ENCODE measurements at regions not wholly inside any gene's neighbourhood (a gene's known extent, or its start where the extent isn't known, plus 50 kb on each side); places are given as distances from the start of the nearest gene placed in this dataset.

GRCh38 chr6:170188571-170189001 is 102.3 kb downstream of the DLL1 start:
- Histone ChIP-seq H3K4me1 (no peaks in the 10 kb centered on the region), H3K36me3 (ENCODE audit: control insufficient read depth, insufficient read depth, low read length) (no peaks in the 10 kb centered on the region), H3K4me3 (ENCODE audit: low read depth, low read length) (no peak overlapping the region), H3K27me3 (ENCODE audit: control insufficient read depth, insufficient read depth, low read length) (no peaks in the 10 kb centered on the region), H3K4me2 (ENCODE audit: low read length) (no peak overlapping the region), H3K27ac (no peak overlapping the region), H3K9me3 (ENCODE audit: control insufficient read depth, low read length) (no peaks in the 10 kb centered on the region), H3K79me2 (no peaks in the 10 kb centered on the region), H3K9ac (no peak overlapping the region), H2AFZ (no peak overlapping the region)
- no peak for TF ChIP-seq CTCF (IDR thresholded peaks at IDR 0.05)

- TF ChIP-seq CTCF (IDR thresholded peaks at IDR 0.05): no peak
- Histone ChIP-seq H3K27me3 (ENCODE audit: control insufficient read depth, insufficient read depth, low read length) (no peaks in the 10 kb centered on the region), H3K9ac (no peak overlapping the region), H3K4me2 (ENCODE audit: low read length) (no peak overlapping the region), H3K79me2 (no peaks in the 10 kb centered on the region), H3K27ac (no peak overlapping the region), H3K4me1 (no peaks in the 10 kb centered on the region), H3K9me3 (ENCODE audit: control insufficient read depth, low read length) (no peaks in the 10 kb centered on the region), H3K4me3 (ENCODE audit: low read depth, low read length) (no peak overlapping the region), H3K36me3 (ENCODE audit: control insufficient read depth, insufficient read depth, low read length) (no peaks in the 10 kb centered on the region), H2AFZ (no peak overlapping the region)
Measured at GRCh38 chr6:170187669-170188566, 103.0 kb downstream of the DLL1 start.

- Histone ChIP-seq H3K36me3 (ENCODE audit: control insufficient read depth, insufficient read depth, low read length) (no peaks in the 10 kb centered on the region), H3K79me2 (no peaks in the 10 kb centered on the region), H3K27ac (no peak overlapping the region), H3K4me2 (ENCODE audit: low read length) (no peak overlapping the region), H3K9ac (no peak overlapping the region), H3K27me3 (ENCODE audit: control insufficient read depth, insufficient read depth, low read length) (no peaks in the 10 kb centered on the region), H3K4me3 (ENCODE audit: low read depth, low read length) (no peak overlapping the region), H3K4me1 (no peaks in the 10 kb centered on the region), H3K9me3 (ENCODE audit: control insufficient read depth, low read length) (no peaks in the 10 kb centered on the region), H2AFZ (no peak overlapping the region)
- TF ChIP-seq CTCF (IDR thresholded peaks at IDR 0.05): no peak
Measured at GRCh38 chr6:170186941-170187668, 103.8 kb downstream of the DLL1 start.

GRCh38 chr6:170186006-170186935 is 104.6 kb downstream of the DLL1 start:
- Histone ChIP-seq H3K4me2 (ENCODE audit: low read length) (no peak overlapping the region), H3K4me3 (ENCODE audit: low read depth, low read length) (no peak overlapping the region), H3K27ac (no peak overlapping the region), H3K79me2 (no peaks in the 10 kb centered on the region), H3K36me3 (ENCODE audit: control insufficient read depth, insufficient read depth, low read length) (no peaks in the 10 kb centered on the region), H3K4me1 (no peaks in the 10 kb centered on the region), H3K9ac (no peak overlapping the region), H3K27me3 (ENCODE audit: control insufficient read depth, insufficient read depth, low read length) (no peaks in the 10 kb centered on the region), H3K9me3 (ENCODE audit: control insufficient read depth, low read length) (no peaks in the 10 kb centered on the region), H2AFZ (no peak overlapping the region)
- TF ChIP-seq CTCF (IDR thresholded peaks at IDR 0.05): no peak
